CD14-positive monocyte (primary cell): ENCODE measurements at regions not wholly inside any gene's neighbourhood (a gene's known extent, or its start where the extent isn't known, plus 50 kb on each side); places are given as distances from the start of the nearest gene placed in this dataset.

Experiments
- DNase-seq, 3 donors: peaks; one replicate each; pipeline ENCODE4 v3.0.0-alpha.2; 2011 to 2022
- H2AFZ ChIP-seq: 2 replicates; pipeline ENCODE4 v1.6.0; 2012; ENCODE audit warnings: mild to moderate bottlenecking, low read depth, low read length, inconsistent platforms; ENCODE audit not compliant: insufficient read depth, poor library complexity, severe bottlenecking
- H3K27ac ChIP-seq, 2 donors: 1 replicate in 1 of 2; 2 replicates in 1 of 2; pipeline ENCODE4 v1.5.1; 2012 to 2013; ENCODE audit warnings: low read length in 2 of 2, control low read depth in 1 of 2, inconsistent platforms in 1 of 2, low read depth in 1 of 2, mild to moderate bottlenecking in 1 of 2
- H3K27me3 ChIP-seq, 2 donors: one replicate each; pipeline versions ENCODE4 v1.6.0 to v1.6.1; 2011 to 2013; ENCODE audit warnings: low read length in 2 of 2; ENCODE audit not compliant: control insufficient read depth in 2 of 2, insufficient read depth in 2 of 2
- H3K36me3 ChIP-seq, 2 donors: replicated peaks in 1 of 2; 1 replicate in 1 of 2; 2 replicates in 1 of 2; pipeline versions ENCODE4 v1.5.1 to v1.6.1; 2012 to 2013; ENCODE audit warnings: low read length in 2 of 2, control low read depth in 1 of 2, inconsistent platforms in 1 of 2, mild to moderate bottlenecking in 1 of 2; ENCODE audit not compliant: insufficient read depth in 2 of 2, control insufficient read depth in 1 of 2
- H3K4me1 ChIP-seq, 2 donors: 1 replicate in 1 of 2; 2 replicates in 1 of 2; pipeline versions ENCODE4 v1.5.1 to v1.6.1; 2012 to 2013; ENCODE audit warnings: low read length in 2 of 2, control low read depth in 1 of 2, inconsistent platforms in 1 of 2, mild to moderate bottlenecking in 1 of 2, moderate library complexity in 1 of 2; ENCODE audit not compliant: insufficient read depth in 2 of 2, control insufficient read depth in 1 of 2
- H3K4me2 ChIP-seq: replicated peaks from 2 replicates; pipeline ENCODE3; 2012; ENCODE audit warnings: low read length, moderate library complexity, mild to moderate bottlenecking; ENCODE audit not compliant: poor library complexity, severe bottlenecking; ENCODE audit errors: extremely low read depth
- H3K4me3 ChIP-seq, 3 experiments: fragments of 200-600 bp in 1 of 3; sonication (generic) in 1 of 3; replicated peaks in 1 of 3; 1 replicate in 2 of 3; 2 replicates in 1 of 3; pipeline ENCODE4 v1.5.1; 2011 to 2013; ENCODE audit warnings: low read length in 3 of 3, mild to moderate bottlenecking in 3 of 3, control low read depth in 2 of 3, low read depth in 2 of 3, inconsistent platforms in 1 of 3, moderate library complexity in 1 of 3
- H3K79me2 ChIP-seq: 2 replicates; pipeline ENCODE4 v1.6.0; 2012; ENCODE audit warnings: mild to moderate bottlenecking, control low read depth, inconsistent platforms, low read length, moderate library complexity; ENCODE audit not compliant: insufficient read depth
- H3K9ac ChIP-seq: 2 replicates; pipeline ENCODE4 v1.6.0; 2017; ENCODE audit warnings: low read length, mild to moderate bottlenecking; ENCODE audit not compliant: insufficient read depth, poor library complexity, severe bottlenecking
- H3K9me3 ChIP-seq, 2 donors: replicated peaks in 1 of 2; 1 replicate in 1 of 2; 2 replicates in 1 of 2; pipeline versions ENCODE4 v1.5.1 to v1.6.1; 2012 to 2013; ENCODE audit warnings: low read length in 2 of 2, control low read depth in 1 of 2; ENCODE audit not compliant: control insufficient read depth in 1 of 2, insufficient read depth in 1 of 2
- H4K20me1 ChIP-seq: 2 replicates; pipeline ENCODE4 v1.6.0; 2012; ENCODE audit warnings: mild to moderate bottlenecking, low read length, control low read depth, moderate library complexity; ENCODE audit not compliant: insufficient read depth
- H3K27ac Mint-ChIP-seq, 7 donors: one replicate each; pipeline ENCODE4 v1.8.0; 2020; ENCODE audit warnings: mild to moderate bottlenecking in 7 of 7, mixed read lengths in 7 of 7, moderate library complexity in 6 of 7, inconsistent platforms in 2 of 7
- H3K27me3 Mint-ChIP-seq, 3 donors: one replicate each; pipeline ENCODE4 v1.8.0; 2021 to 2022; ENCODE audit warnings: low read depth in 3 of 3, mild to moderate bottlenecking in 3 of 3, mixed read lengths in 3 of 3, moderate library complexity in 3 of 3, inconsistent platforms in 1 of 3
- H3K36me3 Mint-ChIP-seq, 2 donors: one replicate each; pipeline ENCODE4 v1.8.0; 2020; ENCODE audit warnings: mixed read lengths in 2 of 2, inconsistent platforms in 1 of 2, mild to moderate bottlenecking in 1 of 2
- H3K4me1 Mint-ChIP-seq: one replicate; pipeline ENCODE4 v1.8.0; 2020; ENCODE audit warnings: mild to moderate bottlenecking, mixed read lengths
- H3K4me3 Mint-ChIP-seq, 2 donors: one replicate each; pipeline ENCODE4 v1.8.0; 2020; ENCODE audit warnings: mild to moderate bottlenecking in 2 of 2, mixed read lengths in 2 of 2, moderate library complexity in 1 of 2
- H3K9me3 Mint-ChIP-seq, 7 donors: one replicate each; pipeline ENCODE4 v1.8.0; 2020 to 2022; ENCODE audit warnings: mixed read lengths in 7 of 7, mild to moderate bottlenecking in 6 of 7, moderate library complexity in 6 of 7, inconsistent platforms in 2 of 7
- CTCF ChIP-seq: fragments of 200-600 bp; IDR thresholded peaks from one replicate; pipeline ENCODE4 v1.8.0; 2022; ENCODE audit warnings: antibody characterized with exemption, mild to moderate bottlenecking
- WGBS: methylation state at CpG from one replicate; pipeline ENCODE4 v1.1.5; 2013; ENCODE audit warnings: missing lambda C conversion rate; ENCODE audit not compliant: insufficient coverage; 5-methylcytosine and 5-hydroxymethylcytosine counted together
- intact Hi-C, 2 donors: fragments of 100-400 bp; cut with micrococcal nuclease; formaldehyde crosslinking; loops; one replicate each; pipeline versions ENCODE4 v1.15.0 to v1.15.1; 2023

GRCh38 chr7:136654406-136654805 lies 214.0 kb upstream of the CHRM2 start:
- Histone ChIP-seq H3K27me3 (no peaks in the 10 kb centered on the region), H3K9me3 (peaks cover 0 to 2% of the 10 kb centered on the region in 2 donors), H3K36me3 (no peaks in the 10 kb centered on the region), H3K9ac (no peak overlapping the region), H2AFZ (no peak overlapping the region), H3K4me2 (no peak overlapping the region), H3K79me2 (no peaks in the 10 kb centered on the region), H3K4me1 (no peaks in the 10 kb centered on the region), H3K27ac (no peak overlapping the region), H3K4me3 (no peak overlapping the region), H4K20me1 (no peaks in the 10 kb centered on the region)
- no peak for DNase-seq
- intact Hi-C loops: no loop called here
- Mint-ChIP-seq H3K4me3 (no peak overlapping the region), H3K36me3 (no peaks in the 10 kb centered on the region), H3K4me1 (no peaks in the 10 kb centered on the region), H3K9me3 (peaks cover 0 to 8% (median 4%) of the 10 kb centered on the region in 7 donors), H3K27me3 (peaks cover 0 to 1% (median 0%) of the 10 kb centered on the region in 3 donors), H3K27ac (no peak overlapping the region)
- no peak for TF ChIP-seq CTCF
- WGBS: no CpG with 5 or more reads among the region's 3 CpGs

GRCh38 chr7:136652635-136653370 lies 215.6 kb upstream of the CHRM2 start:
- no peaks in the 10 kb centered on the region for H3K4me1 Mint-ChIP-seq
- Histone ChIP-seq H3K36me3 (no peaks in the 10 kb centered on the region), H3K9ac (no peak overlapping the region), H2AFZ (no peak overlapping the region), H3K79me2 (no peaks in the 10 kb centered on the region), H3K27me3 (no peaks in the 10 kb centered on the region), H3K9me3 (peaks cover 0 to 2% of the 10 kb centered on the region in 2 donors), H3K4me3 (no peak overlapping the region), H3K4me1 (no peaks in the 10 kb centered on the region), H3K27ac (no peak overlapping the region), H3K4me2 (no peak overlapping the region), H4K20me1 (no peaks in the 10 kb centered on the region)
- no peak overlapping the region for H3K27ac Mint-ChIP-seq
- H3K36me3 Mint-ChIP-seq: no peaks in the 10 kb centered on the region
- no peak overlapping the region for H3K4me3 Mint-ChIP-seq
- H3K27me3 Mint-ChIP-seq: peaks cover 0 to 1% (median 0%) of the 10 kb centered on the region in 3 donors
- H3K9me3 Mint-ChIP-seq: peaks cover 0 to 11% (median 4%) of the 10 kb centered on the region in 7 donors
- no peak for TF ChIP-seq CTCF
- DNase-seq: no peak
- no CpG with 5 or more reads among the region's 3 CpGs for WGBS
- intact Hi-C loops: no loop called here
